Panc1 (cell line): ENCODE measurements at regions not wholly inside any gene's neighbourhood (a gene's known extent, or its start where the extent isn't known, plus 50 kb on each side); places are given as distances from the start of the nearest gene placed in this dataset.

Source experiments
- ATAC-seq: fragments of 200-7000 bp; cut with Tn5 transposase; 2 replicates; pipeline ENCODE4 v1.9.1; 2020; ENCODE audit warnings: mild to moderate bottlenecking, moderate library complexity
- BruUV-seq: library from RNA; stranded (reverse); fragments of 400-500 nt; replicated peaks from 2 replicates; lab custom pipeline; 2021; lab: Mats Ljungman, UMichigan
- CTCF ChIA-PET: fragments of 300-600 bp; sonication (Branson Sonifier 250); formaldehyde crosslinking; loops from one replicate; lab custom pipeline; 2022; ENCODE audit warnings: antibody characterized with exemption; lab: Charles Lee
- POLR2A ChIA-PET: fragments of 300-600 bp; sonication (Branson Sonifier 250); formaldehyde crosslinking; loops from one replicate; lab custom pipeline; 2022; ENCODE audit warnings: antibody characterized with exemption; lab: Charles Lee
- DNase-seq: peaks from one replicate; pipeline ENCODE4 v3.0.0-alpha.2; 2010; ENCODE audit warnings: low read depth, low spot score
- H3K27ac ChIP-seq: 2 replicates; pipeline ENCODE4 v1.5.1; 2011; ENCODE audit warnings: mild to moderate bottlenecking, low read length, inconsistent platforms
- H3K27me3 ChIP-seq: fragments of 200-500 bp; sonication (Bioruptor generic); 2 replicates; pipeline ENCODE4 v1.6.0; 2014; ENCODE audit warnings: low read length, inconsistent platforms; ENCODE audit not compliant: control insufficient read depth, insufficient read depth
- H3K36me3 ChIP-seq: fragments of 200-500 bp; sonication (Bioruptor generic); 2 replicates; pipeline ENCODE4 v1.5.1; 2014; ENCODE audit warnings: inconsistent platforms, mild to moderate bottlenecking, low read length, moderate library complexity; ENCODE audit not compliant: control insufficient read depth, insufficient read depth
- H3K4me1 ChIP-seq: 2 replicates; pipeline ENCODE4 v1.5.1; 2011; ENCODE audit warnings: inconsistent platforms, mild to moderate bottlenecking, low read length, moderate library complexity; ENCODE audit not compliant: control insufficient read depth, insufficient read depth
- H3K4me3 ChIP-seq, 2 experiments: 2 replicates each; pipeline ENCODE4 v1.5.1; 2011 to 2012; ENCODE audit warnings: low read depth in 2 of 2, low read length in 2 of 2, mild to moderate bottlenecking in 2 of 2, inconsistent platforms in 1 of 2, moderate library complexity in 1 of 2
- H3K9me3 ChIP-seq: fragments of 200-500 bp; sonication (Bioruptor generic); 2 replicates; pipeline ENCODE4 v1.5.1; 2014; ENCODE audit warnings: low read depth, mild to moderate bottlenecking, inconsistent platforms, low read length, moderate library complexity; ENCODE audit not compliant: control insufficient read depth, insufficient read depth
- CTCF ChIP-seq: fragments of 450-650 bp; IDR thresholded peaks from 2 replicates; pipeline ENCODE4 v1.5.1; 2017; ENCODE audit warnings: mild to moderate bottlenecking
- POLR2AphosphoS5 ChIP-seq: IDR thresholded peaks from 2 replicates; pipeline ENCODE4 v1.6.1; 2012; ENCODE audit warnings: mild to moderate bottlenecking, low read depth, low read length, moderate library complexity
- REST ChIP-seq, 2 experiments: IDR thresholded peaks; 2 replicates each; pipeline ENCODE4 v1.6.1; 2011 to 2012; ENCODE audit warnings: low read depth in 2 of 2, control low read depth in 1 of 2, low read length in 1 of 2, mild to moderate bottlenecking in 1 of 2, moderate library complexity in 1 of 2; ENCODE audit not compliant: insufficient read depth in 1 of 2
- SIN3A ChIP-seq: IDR thresholded peaks from 2 replicates; pipeline ENCODE4 v1.6.1; 2012; ENCODE audit warnings: low read depth, mild to moderate bottlenecking, low read length, moderate library complexity, borderline replicate concordance; ENCODE audit not compliant: insufficient read depth
- TCF7L2 ChIP-seq: IDR thresholded peaks from 2 replicates; pipeline ENCODE4 v1.6.1; 2011; ENCODE audit warnings: mild to moderate bottlenecking, low read depth, low read length, inconsistent platforms
- in situ Hi-C: cut with HindIII; loops from 2 replicates; pipeline ENCODE4 v1.10.0; 2016; ENCODE audit warnings: low sequenced_read_pairs, low pct_unique_long_range_greater_than_20kb
- intact Hi-C: fragments of 100-400 bp; cut with micrococcal nuclease; formaldehyde crosslinking; loops from one replicate; pipeline ENCODE4 v1.10.0; 2022; ENCODE audit not compliant: unreplicated experiment

GRCh38 chr7:98528079-98528478, 89.0 kb upstream of the NPTX2 start:
- POLR2A ChIA-PET = interaction anchor here (0.6 kb wide), 1 partner anchor 20 kb away, joined by 17 read pairs; no protein-coding TSS in a partner anchor

GRCh38 chr7:98526059-98526458, 91.0 kb upstream of the NPTX2 start:
- Histone ChIP-seq H3K27ac (no peak overlapping the region), H3K27me3 (no peaks in the 10 kb centered on the region), H3K9me3 (no peaks in the 10 kb centered on the region), H3K36me3 (no peaks in the 10 kb centered on the region), H3K4me3 (no peak overlapping the region), H3K4me1 (no peaks in the 10 kb centered on the region)
- in situ Hi-C loops = no loop called here
- ATAC-seq = no peak
- CTCF ChIA-PET = no interaction called here
- POLR2A ChIA-PET = no interaction called here
- intact Hi-C loops = no loop called here
- TF ChIP-seq REST (IDR thresholded peaks at IDR 0.05; ENCODE audit: insufficient read depth in 1 of 2, low read depth in 2 of 2, low read length in 1 of 2) = no peak
- no peak for TF ChIP-seq TCF7L2
- no peak for TF ChIP-seq CTCF
- no TSS peak for BruUV-seq
- no peak for DNase-seq

More at GRCh38 chr7:98528079-98528478, 89.0 kb upstream of the NPTX2 start:
- ATAC-seq (no peak), DNase-seq (no peak)
- H3K36me3 ChIP-seq = no peaks in the 10 kb centered on the region
- in situ Hi-C loops = no loop called here
- H3K4me1 ChIP-seq = no peaks in the 10 kb centered on the region
- BruUV-seq = no TSS peak
- no peaks in the 10 kb centered on the region for H3K9me3 ChIP-seq
- CTCF ChIA-PET = no interaction called here
- no peak overlapping the region for H3K4me3 ChIP-seq
- TF ChIP-seq SIN3A (no peak), TCF7L2 (no peak), CTCF (no peak), REST (IDR thresholded peaks at IDR 0.05; ENCODE audit: insufficient read depth in 1 of 2, low read depth in 2 of 2, low read length in 1 of 2) (no peak), POLR2AphosphoS5 (no peak)
- H3K27me3 ChIP-seq = no peaks in the 10 kb centered on the region
- intact Hi-C loops = no loop called here
- no peak overlapping the region for H3K27ac ChIP-seq
